HepG2 (cell line): ENCODE measurements at regions not wholly inside any gene's neighbourhood (a gene's known extent, or its start where the extent isn't known, plus 50 kb on each side); places are given as distances from the start of the nearest gene placed in this dataset.

Experiments
- ATAC-seq: fragments of 200-7000 bp; cut with Tn5 transposase; 3 replicates; pipeline ENCODE4 v1.9.1; 2020; ENCODE audit warnings: mild to moderate bottlenecking, moderate library complexity
- BruUV-seq: library from RNA; stranded (reverse); fragments of 400-500 nt; replicated peaks from 2 replicates; lab custom pipeline; 2021; lab: Mats Ljungman, UMichigan
- CTCF ChIA-PET: fragments of 300-600 bp; formaldehyde crosslinking; extraction: SDS; loops from one replicate; lab custom pipeline; 2021; ENCODE audit warnings: low total read pairs, inconsistent platforms, low intra/inter-chr PET ratio; lab: Yijun Ruan, JAX
- POLR2A ChIA-PET: fragments of 350-600 bp; sonication (Branson Sonifier 250); formaldehyde crosslinking; loops from one replicate; lab custom pipeline; 2020; ENCODE audit warnings: antibody characterized with exemption, inconsistent platforms; lab: Yijun Ruan, JAX
- DNase-seq: peaks from one replicate; pipeline ENCODE4 v3.0.0-alpha.2; 2015; ENCODE audit warnings: low spot score
- FAIRE-seq: peaks from 3 replicates; lab custom pipeline; 2011; peaks lifted over from hg19 to GRCh38; lab: Jason Lieb, UNC
- H2AFZ ChIP-seq: one replicate; pipeline ENCODE4 v1.6.1; 2011; ENCODE audit warnings: low read length, inconsistent platforms
- H3K27ac ChIP-seq: fragments of 300-600 bp; 3 replicates; pipeline ENCODE4 v1.8.0; 2011; ENCODE audit warnings: mixed run types, mild to moderate bottlenecking, mixed read lengths, low read length, inconsistent platforms; ENCODE audit not compliant: insufficient read depth; ENCODE audit errors: extremely low read length
- H3K27me3 ChIP-seq, 2 experiments: fragments of 200-600 bp in 1 of 2; 2 replicates in 1 of 2; 3 replicates in 1 of 2; pipeline versions ENCODE4 v1.6.0 to v1.8.0; 2011; ENCODE audit warnings: low read length in 2 of 2, mild to moderate bottlenecking in 2 of 2, moderate library complexity in 2 of 2, inconsistent platforms in 1 of 2; ENCODE audit not compliant: insufficient read depth in 2 of 2, control insufficient read depth in 1 of 2
- H3K36me3 ChIP-seq, 2 experiments: fragments of 200-600 bp in 1 of 2; replicated peaks in 1 of 2; 2 replicates in 1 of 2; 3 replicates in 1 of 2; pipeline versions ENCODE4 v1.5.1 to v1.8.0; 2011; ENCODE audit warnings: low read length in 2 of 2, inconsistent platforms in 1 of 2; ENCODE audit not compliant: insufficient read depth in 2 of 2, control insufficient read depth in 1 of 2
- H3K4me1 ChIP-seq: 2 replicates; pipeline ENCODE4 v1.5.1; 2012; ENCODE audit warnings: low read length, inconsistent platforms; ENCODE audit not compliant: insufficient read depth
- H3K4me2 ChIP-seq: 2 replicates; pipeline ENCODE4 v1.6.0; 2011; ENCODE audit warnings: low read depth, low read length, inconsistent platforms
- H3K4me3 ChIP-seq, 3 experiments: fragments of 200-600 bp in 1 of 3; sonication (generic), shearing (Covaris generic) in 1 of 3; replicated peaks in 1 of 3; 2 replicates each; pipeline ENCODE4 v1.5.1; 2011 to 2016; ENCODE audit warnings: low read length in 3 of 3, inconsistent platforms in 2 of 3, low read depth in 2 of 3, mild to moderate bottlenecking in 2 of 3, control low read depth in 1 of 3, mixed read lengths in 1 of 3; ENCODE audit not compliant: insufficient read depth in 1 of 3
- H3K79me2 ChIP-seq: one replicate; pipeline ENCODE4 v1.6.1; 2011; ENCODE audit warnings: low read length, inconsistent platforms; ENCODE audit not compliant: insufficient read depth
- H3K9ac ChIP-seq: 2 replicates; pipeline ENCODE4 v1.6.0; 2011; ENCODE audit warnings: mild to moderate bottlenecking, low read depth, low read length, inconsistent platforms; ENCODE audit not compliant: insufficient read depth
- H3K9me3 ChIP-seq: 2 replicates; pipeline ENCODE4 v1.5.1; 2012; ENCODE audit warnings: mild to moderate bottlenecking, low read length
- H4K20me1 ChIP-seq: 2 replicates; pipeline ENCODE4 v1.6.0; 2011; ENCODE audit warnings: inconsistent platforms, mild to moderate bottlenecking, low read length, moderate library complexity; ENCODE audit not compliant: insufficient read depth
- BCL6 ChIP-seq: IDR thresholded peaks from 2 replicates; pipeline ENCODE4 v1.6.1; 2016; ENCODE audit warnings: missing genetic modification reagents, missing compliant biosample characterization
- BHLHE40 ChIP-seq: IDR thresholded peaks from 2 replicates; pipeline ENCODE4 v1.6.1; 2011; ENCODE audit warnings: low read length, improper control_type of control experiment
- HIVEP1 ChIP-seq: sonication (generic); formaldehyde crosslinking; IDR thresholded peaks from 2 replicates; pipeline ENCODE4 v1.4.0; 2020; ENCODE audit warnings: mild to moderate bottlenecking, missing genetic modification reagents
- HNRNPUL1 ChIP-seq: fragments of 200-400 bp; formaldehyde crosslinking; IDR thresholded peaks from 2 replicates; pipeline ENCODE4 v1.6.1; 2017; ENCODE audit warnings: low read depth, mild to moderate bottlenecking, low read length, moderate library complexity
- HOXA7 ChIP-seq: sonication (generic); formaldehyde crosslinking; IDR thresholded peaks from 2 replicates; pipeline ENCODE4 v1.8.1; 2022; ENCODE audit warnings: mild to moderate bottlenecking, missing genetic modification reagents, moderate library complexity
- KAT8 ChIP-seq: IDR thresholded peaks from 2 replicates; pipeline ENCODE4 v1.6.1; 2016; ENCODE audit warnings: missing genetic modification reagents, missing compliant biosample characterization
- NFE2L1 ChIP-seq: sonication (generic); formaldehyde crosslinking; IDR thresholded peaks from 2 replicates; pipeline ENCODE4 v1.4.0; 2020; ENCODE audit warnings: missing genetic modification reagents, mild to moderate bottlenecking, borderline replicate concordance
- NRL ChIP-seq: sonication (generic); formaldehyde crosslinking; IDR thresholded peaks from 2 replicates; pipeline ENCODE4 v1.5.0; 2020; ENCODE audit warnings: missing genetic modification reagents, mild to moderate bottlenecking, moderate library complexity, borderline replicate concordance
- POLR2A ChIP-seq, 2 experiments: IDR thresholded peaks; 2 replicates each; pipeline ENCODE4 v1.6.1; 2011; ENCODE audit warnings: low read depth in 2 of 2, low read length in 2 of 2, mild to moderate bottlenecking in 1 of 2, moderate library complexity in 1 of 2; ENCODE audit not compliant: insufficient read depth in 1 of 2
- PPARG ChIP-seq: conservative IDR thresholded peaks from 2 replicates; pipeline ENCODE4 v1.6.1; 2016; ENCODE audit warnings: missing biosample characterization, missing genetic modification reagents
- RAD51 ChIP-seq: fragments of 450-650 bp; IDR thresholded peaks from 2 replicates; pipeline ENCODE4 v1.6.1; 2016; ENCODE audit warnings: borderline replicate concordance
- SMARCC2 ChIP-seq: fragments of 450-650 bp; IDR thresholded peaks from 2 replicates; pipeline ENCODE4 v1.6.1; 2017; ENCODE audit warnings: antibody characterized with exemption, mild to moderate bottlenecking
- SNAI1 ChIP-seq: sonication (generic); formaldehyde crosslinking; IDR thresholded peaks from 2 replicates; pipeline ENCODE4 v1.5.0; 2020; ENCODE audit warnings: mild to moderate bottlenecking, missing genetic modification reagents, borderline replicate concordance
- U2AF1 ChIP-seq: fragments of 200-400 bp; formaldehyde crosslinking; optimal IDR thresholded peaks from 2 replicates; pipeline ENCODE3; 2017; ENCODE audit warnings: mild to moderate bottlenecking, low read depth, low read length
- ZFP36L1 ChIP-seq: sonication (generic); formaldehyde crosslinking; IDR thresholded peaks from 2 replicates; pipeline ENCODE4 v1.8.0; 2022; ENCODE audit warnings: mild to moderate bottlenecking, missing genetic modification reagents, moderate library complexity
- ZNF224 ChIP-seq: sonication (generic); formaldehyde crosslinking; IDR thresholded peaks from 2 replicates; pipeline ENCODE4 v1.5.0; 2020; ENCODE audit warnings: mild to moderate bottlenecking, missing genetic modification reagents
- ZNF781 ChIP-seq: sonication (generic); formaldehyde crosslinking; IDR thresholded peaks from 2 replicates; pipeline ENCODE4 v1.5.1; 2020; ENCODE audit warnings: borderline replicate concordance, mild to moderate bottlenecking, missing genetic modification reagents; ENCODE audit errors: not compliant biosample characterization
- WGBS: methylation state at CpG from one replicate; pipeline ENCODE4 v1.1.6; 2017; ENCODE audit warnings: low lambda C conversion rate; 5-methylcytosine and 5-hydroxymethylcytosine counted together
- in situ Hi-C: cut with HindIII; loops from 2 replicates; pipeline ENCODE4 v1.10.0; 2017; ENCODE audit warnings: low pct_unique_long_range_greater_than_20kb; ENCODE audit not compliant: extremely low pct_ligation_motif_present
- intact Hi-C: fragments of 100-400 bp; cut with micrococcal nuclease; formaldehyde crosslinking; loops from one replicate; pipeline ENCODE4 v1.10.0; 2022; ENCODE audit not compliant: unreplicated experiment
- TF ChIP-seq, protein P1 (sequence below): sonication (generic); formaldehyde crosslinking; IDR thresholded peaks from 2 replicates; pipeline ENCODE4 v1.4.0; 2020; ENCODE audit warnings: missing genetic modification reagents, borderline replicate concordance
- TF ChIP-seq, protein P2 (sequence below): IDR thresholded peaks from 2 replicates; pipeline ENCODE4 v1.6.1; 2012; ENCODE audit warnings: low read depth, low read length, improper control_type of control experiment
- TF ChIP-seq, protein P3 (sequence below): sonication (generic); formaldehyde crosslinking; IDR thresholded peaks from 2 replicates; pipeline ENCODE4 v1.5.1; 2020; ENCODE audit warnings: mild to moderate bottlenecking, missing genetic modification reagents, borderline replicate concordance

DNA sequence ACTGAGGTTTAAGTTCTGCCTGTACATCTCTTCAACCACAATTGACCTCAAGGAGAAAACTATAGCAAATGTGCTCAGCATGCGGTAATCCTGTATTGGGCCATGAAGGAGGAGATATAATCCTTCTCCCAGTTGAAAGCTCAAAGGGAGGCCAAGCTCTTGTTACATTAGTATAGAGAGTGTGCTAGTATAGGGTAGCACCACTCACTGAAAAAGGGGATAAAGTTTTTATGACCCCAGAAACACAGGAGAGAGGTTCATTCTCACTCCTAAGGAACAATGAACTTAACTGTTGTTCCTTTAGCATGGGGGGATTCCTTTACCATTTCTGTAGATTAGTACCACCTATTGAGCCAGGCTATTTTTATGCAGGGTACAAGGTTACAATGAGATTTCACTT is 267.7 kb downstream of the LRRIQ3 start:
- FAIRE-seq (no peak), DNase-seq (no peak), ATAC-seq (no peak)
- no TSS peak for BruUV-seq
- no peak overlapping the region for H3K4me2 ChIP-seq
- WGBS = 21% methylated on average over 1 of the region's 1 CpG
- no peak overlapping the region for H2AFZ ChIP-seq
- intact Hi-C loops (no loop called here), in situ Hi-C loops (no loop called here)
- H3K27ac ChIP-seq = no peak overlapping the region
- CTCF ChIA-PET = no interaction called here
- H4K20me1 ChIP-seq = no peaks in the 10 kb centered on the region
- H3K4me3 ChIP-seq = no peak overlapping the region
- POLR2A ChIA-PET = no interaction called here
- H3K36me3 ChIP-seq = no peaks in the 10 kb centered on the region
- no peaks in the 10 kb centered on the region for H3K4me1 ChIP-seq
- no peaks in the 10 kb centered on the region; a peak in 1 of 5 replicates for H3K27me3 ChIP-seq
- H3K9me3 ChIP-seq = peaks cover 33% of the 10 kb centered on the region
- no peak overlapping the region for H3K9ac ChIP-seq
- no peaks in the 10 kb centered on the region for H3K79me2 ChIP-seq
- TF ChIP-seq ZFP36L1 (CRISPR knock-in tag) (no peak), RAD51 (no peak), HIVEP1 (CRISPR knock-in tag) (no peak), HOXA7 (CRISPR knock-in tag) (no peak), SNAI1 (CRISPR knock-in tag) (no peak), KAT8 (CRISPR knock-in tag) (no peak), SMARCC2 (no peak), ZNF224 (CRISPR knock-in tag) (no peak), NFE2L1 (CRISPR knock-in tag) (no peak), ZNF781 (no peak), BCL6 (CRISPR knock-in tag) (no peak), NRL (CRISPR knock-in tag) (no peak), U2AF1 (no peak), PPARG (no peak), BHLHE40 (no peak), HNRNPUL1 (no peak), POLR2A (IDR thresholded peaks at IDR 0.05; ENCODE audit: insufficient read depth in 1 of 2, low read depth in 2 of 2, low read length in 2 of 2) (no peak)
- TF ChIP-seq, protein P1, sequence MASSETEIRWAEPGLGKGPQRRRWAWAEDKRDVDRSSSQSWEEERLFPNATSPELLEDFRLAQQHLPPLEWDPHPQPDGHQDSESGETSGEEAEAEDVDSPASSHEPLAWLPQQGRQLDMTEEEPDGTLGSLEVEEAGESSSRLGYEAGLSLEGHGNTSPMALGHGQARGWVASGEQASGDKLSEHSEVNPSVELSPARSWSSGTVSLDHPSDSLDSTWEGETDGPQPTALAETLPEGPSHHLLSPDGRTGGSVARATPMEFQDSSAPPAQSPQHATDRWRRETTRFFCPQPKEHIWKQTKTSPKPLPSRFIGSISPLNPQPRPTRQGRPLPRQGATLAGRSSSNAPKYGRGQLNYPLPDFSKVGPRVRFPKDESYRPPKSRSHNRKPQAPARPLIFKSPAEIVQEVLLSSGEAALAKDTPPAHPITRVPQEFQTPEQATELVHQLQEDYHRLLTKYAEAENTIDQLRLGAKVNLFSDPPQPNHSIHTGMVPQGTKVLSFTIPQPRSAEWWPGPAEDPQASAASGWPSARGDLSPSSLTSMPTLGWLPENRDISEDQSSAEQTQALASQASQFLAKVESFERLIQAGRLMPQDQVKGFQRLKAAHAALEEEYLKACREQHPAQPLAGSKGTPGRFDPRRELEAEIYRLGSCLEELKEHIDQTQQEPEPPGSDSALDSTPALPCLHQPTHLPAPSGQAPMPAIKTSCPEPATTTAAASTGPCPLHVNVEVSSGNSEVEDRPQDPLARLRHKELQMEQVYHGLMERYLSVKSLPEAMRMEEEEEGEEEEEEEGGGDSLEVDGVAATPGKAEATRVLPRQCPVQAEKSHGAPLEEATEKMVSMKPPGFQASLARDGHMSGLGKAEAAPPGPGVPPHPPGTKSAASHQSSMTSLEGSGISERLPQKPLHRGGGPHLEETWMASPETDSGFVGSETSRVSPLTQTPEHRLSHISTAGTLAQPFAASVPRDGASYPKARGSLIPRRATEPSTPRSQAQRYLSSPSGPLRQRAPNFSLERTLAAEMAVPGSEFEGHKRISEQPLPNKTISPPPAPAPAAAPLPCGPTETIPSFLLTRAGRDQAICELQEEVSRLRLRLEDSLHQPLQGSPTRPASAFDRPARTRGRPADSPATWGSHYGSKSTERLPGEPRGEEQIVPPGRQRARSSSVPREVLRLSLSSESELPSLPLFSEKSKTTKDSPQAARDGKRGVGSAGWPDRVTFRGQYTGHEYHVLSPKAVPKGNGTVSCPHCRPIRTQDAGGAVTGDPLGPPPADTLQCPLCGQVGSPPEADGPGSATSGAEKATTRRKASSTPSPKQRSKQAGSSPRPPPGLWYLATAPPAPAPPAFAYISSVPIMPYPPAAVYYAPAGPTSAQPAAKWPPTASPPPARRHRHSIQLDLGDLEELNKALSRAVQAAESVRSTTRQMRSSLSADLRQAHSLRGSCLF (CRISPR knock-in tag) = no peak
- TF ChIP-seq, protein P2, sequence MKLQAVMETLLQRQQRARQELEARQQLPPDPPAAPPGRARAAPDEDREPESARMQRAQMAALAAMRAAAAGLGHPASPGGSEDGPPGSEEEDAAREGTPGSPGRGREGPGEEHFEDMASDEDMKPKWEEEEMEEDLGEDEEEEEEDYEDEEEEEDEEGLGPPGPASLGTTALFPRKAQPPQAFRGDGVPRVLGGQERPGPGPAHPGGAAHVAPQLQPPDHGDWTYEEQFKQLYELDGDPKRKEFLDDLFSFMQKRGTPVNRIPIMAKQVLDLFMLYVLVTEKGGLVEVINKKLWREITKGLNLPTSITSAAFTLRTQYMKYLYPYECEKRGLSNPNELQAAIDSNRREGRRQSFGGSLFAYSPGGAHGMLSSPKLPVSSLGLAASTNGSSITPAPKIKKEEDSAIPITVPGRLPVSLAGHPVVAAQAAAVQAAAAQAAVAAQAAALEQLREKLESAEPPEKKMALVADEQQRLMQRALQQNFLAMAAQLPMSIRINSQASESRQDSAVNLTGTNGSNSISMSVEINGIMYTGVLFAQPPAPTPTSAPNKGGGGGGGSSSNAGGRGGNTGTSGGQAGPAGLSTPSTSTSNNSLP = no peak
- TF ChIP-seq, protein P3, sequence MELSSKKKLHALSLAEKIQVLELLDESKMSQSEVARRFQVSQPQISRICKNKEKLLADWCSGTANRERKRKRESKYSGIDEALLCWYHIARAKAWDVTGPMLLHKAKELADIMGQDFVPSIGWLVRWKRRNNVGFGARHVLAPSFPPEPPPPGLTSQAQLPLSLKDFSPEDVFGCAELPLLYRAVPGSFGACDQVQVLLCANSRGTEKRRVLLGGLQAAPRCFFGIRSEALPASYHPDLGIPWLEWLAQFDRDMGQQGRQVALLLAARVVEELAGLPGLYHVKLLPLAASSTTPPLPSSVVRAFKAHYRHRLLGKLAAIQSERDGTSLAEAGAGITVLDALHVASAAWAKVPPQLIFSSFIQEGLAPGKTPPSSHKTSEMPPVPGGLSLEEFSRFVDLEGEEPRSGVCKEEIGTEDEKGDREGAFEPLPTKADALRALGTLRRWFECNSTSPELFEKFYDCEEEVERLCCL (CRISPR knock-in tag) = no peak
